CD4-positive, alpha-beta T cell treated with Interleukin-12 subunit alpha and Interleukin-12 subunit beta, for 1 hour (primary cell): ENCODE measurements at regions not wholly inside any gene's neighbourhood (a gene's known extent, or its start where the extent isn't known, plus 50 kb on each side); places are given as distances from the start of the nearest gene placed in this dataset.

Experiments
- DNase-seq: peaks from one replicate; pipeline ENCODE4 v3.0.0-alpha.2; 2020

GRCh38 chr22:47599753-47600152 is 837.3 kb downstream of the TBC1D22A start:
- no peak for DNase-seq

- no peak for DNase-seq
Observed at GRCh38 chr22:47598864-47599263, 836.4 kb downstream of the TBC1D22A start.

- DNase-seq: no peak
Observed at GRCh38 chr22:47597041-47597440, 834.6 kb downstream of the TBC1D22A start.

- no peak for DNase-seq
Observed at GRCh38 chr22:47596176-47596690, 833.8 kb downstream of the TBC1D22A start.

GRCh38 chr22:47594836-47595521 is 832.5 kb downstream of the TBC1D22A start:
- DNase-seq: no peak

- no peak for DNase-seq
Observed at GRCh38 chr22:47593911-47594311, 831.5 kb downstream of the TBC1D22A start.

- no peak for DNase-seq
Observed at GRCh38 chr22:47593291-47593690, 830.8 kb downstream of the TBC1D22A start.

- no peak for DNase-seq
Observed at GRCh38 chr22:47592791-47593190, 830.3 kb downstream of the TBC1D22A start.

- DNase-seq: no peak
Observed at GRCh38 chr22:47591709-47592108, 829.3 kb downstream of the TBC1D22A start.

- no peak for DNase-seq
Observed at GRCh38 chr22:47591016-47591415, 828.6 kb downstream of the TBC1D22A start.

- DNase-seq: no peak
Observed at GRCh38 chr22:47589271-47590250, 827.1 kb downstream of the TBC1D22A start.

- no peak for DNase-seq
Observed at GRCh38 chr22:47588578-47588960, 826.1 kb downstream of the TBC1D22A start.

- DNase-seq: no peak
Observed at GRCh38 chr22:47587861-47588577, 825.6 kb downstream of the TBC1D22A start.

- no peak for DNase-seq
Observed at GRCh38 chr22:47587361-47587760, 824.9 kb downstream of the TBC1D22A start.

- DNase-seq: no peak
Observed at GRCh38 chr22:47586946-47587345, 824.5 kb downstream of the TBC1D22A start.

GRCh38 chr22:47586038-47586437 is 823.6 kb downstream of the TBC1D22A start:
- DNase-seq: no peak

GRCh38 chr22:47583959-47584562 is 821.6 kb downstream of the TBC1D22A start:
- DNase-seq: no peak

- DNase-seq: no peak
Observed at GRCh38 chr22:47582067-47582466, 819.6 kb downstream of the TBC1D22A start.

- no peak for DNase-seq
Observed at GRCh38 chr22:47580121-47580520, 817.7 kb downstream of the TBC1D22A start.

GRCh38 chr22:47576908-47577307 is 814.5 kb downstream of the TBC1D22A start:
- no peak for DNase-seq

GRCh38 chr22:47575291-47575690 is 812.8 kb downstream of the TBC1D22A start:
- no peak for DNase-seq

- no peak for DNase-seq
Observed at GRCh38 chr22:47574556-47574955, 812.1 kb downstream of the TBC1D22A start.

GRCh38 chr22:47573141-47573540 is 810.7 kb downstream of the TBC1D22A start:
- DNase-seq: no peak
